Parathyroid adenoma (tissue), 2 donors: ENCODE measurements at regions not wholly inside any gene's neighbourhood (a gene's known extent, or its start where the extent isn't known, plus 50 kb on each side); places are given as distances from the start of the nearest gene placed in this dataset.

Experiments
- H2AFZ ChIP-seq: fragments of 300-600 bp; sonication (generic); one replicate; pipeline ENCODE4 v1.7.0; 2017; ENCODE audit warnings: antibody characterized with exemption, mild to moderate bottlenecking
- H3K27ac ChIP-seq: fragments of 300-600 bp; sonication (generic); one replicate; pipeline ENCODE4 v1.7.0; 2017
- H3K27me3 ChIP-seq: fragments of 300-600 bp; sonication (generic); one replicate; pipeline ENCODE4 v1.7.0; 2017; ENCODE audit warnings: low read length; ENCODE audit not compliant: control insufficient read depth, insufficient read depth
- H3K36me3 ChIP-seq: fragments of 300-600 bp; sonication (generic); one replicate; pipeline ENCODE4 v1.7.0; 2017; ENCODE audit warnings: low read length; ENCODE audit not compliant: control insufficient read depth, insufficient read depth
- H3K4me1 ChIP-seq: fragments of 300-600 bp; sonication (generic); one replicate; pipeline ENCODE4 v1.7.0; 2017; ENCODE audit warnings: control low read depth
- H3K4me2 ChIP-seq: fragments of 300-600 bp; sonication (generic); one replicate; pipeline ENCODE4 v1.7.0; 2017; ENCODE audit warnings: low read length
- H3K4me3 ChIP-seq: fragments of 300-600 bp; sonication (generic); one replicate; pipeline ENCODE4 v1.7.0; 2017; ENCODE audit warnings: low read depth, low read length
- H3K79me2 ChIP-seq: fragments of 300-600 bp; sonication (generic); one replicate; pipeline ENCODE4 v1.7.0; 2017; ENCODE audit warnings: control low read depth
- H3K9ac ChIP-seq: fragments of 300-600 bp; sonication (generic); one replicate; pipeline ENCODE4 v1.7.0; 2017; ENCODE audit warnings: mild to moderate bottlenecking
- H3K9me3 ChIP-seq: fragments of 300-600 bp; sonication (generic); one replicate; pipeline ENCODE4 v1.7.0; 2017; ENCODE audit warnings: low read length; ENCODE audit not compliant: control insufficient read depth
- TF ChIP-seq, protein P1 (sequence below): fragments of 300-600 bp; sonication (generic); IDR thresholded peaks from one replicate; pipeline ENCODE4 v1.7.0; 2017; ENCODE audit warnings: antibody characterized with exemption, mild to moderate bottlenecking
- donor health status: primary hyperparathyroidism.

DNA sequence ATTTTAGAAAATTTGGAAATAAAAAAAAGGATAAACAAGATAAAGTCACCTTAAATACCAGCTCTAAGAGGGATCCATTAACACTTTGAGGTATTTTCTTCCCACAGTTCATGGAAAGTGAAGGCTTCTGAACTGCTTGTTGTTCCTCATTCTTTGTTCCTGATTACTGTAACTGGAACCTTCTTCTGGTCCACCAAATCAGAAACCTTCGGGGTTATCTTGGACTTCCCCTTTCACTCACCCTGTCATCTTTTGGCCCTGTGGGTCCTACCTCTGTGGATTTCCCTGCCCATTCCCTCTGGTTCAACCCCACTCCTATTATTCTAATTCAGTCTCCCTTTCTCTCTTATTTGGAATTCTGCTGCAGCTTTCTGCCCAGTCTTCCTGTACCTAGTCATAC is 116.5 kb upstream of the PRPS1L1 start:
- Histone ChIP-seq H3K4me3 (no peak overlapping the region), H2AFZ (no peak overlapping the region), H3K36me3 (no peaks in the 10 kb centered on the region), H3K4me2 (no peak overlapping the region), H3K79me2 (no peaks in the 10 kb centered on the region), H3K9ac (no peak overlapping the region), H3K4me1 (no peaks in the 10 kb centered on the region), H3K27me3 (no peaks in the 10 kb centered on the region), H3K9me3 (no peaks in the 10 kb centered on the region), H3K27ac (no peak overlapping the region)
- TF ChIP-seq, protein P1, sequence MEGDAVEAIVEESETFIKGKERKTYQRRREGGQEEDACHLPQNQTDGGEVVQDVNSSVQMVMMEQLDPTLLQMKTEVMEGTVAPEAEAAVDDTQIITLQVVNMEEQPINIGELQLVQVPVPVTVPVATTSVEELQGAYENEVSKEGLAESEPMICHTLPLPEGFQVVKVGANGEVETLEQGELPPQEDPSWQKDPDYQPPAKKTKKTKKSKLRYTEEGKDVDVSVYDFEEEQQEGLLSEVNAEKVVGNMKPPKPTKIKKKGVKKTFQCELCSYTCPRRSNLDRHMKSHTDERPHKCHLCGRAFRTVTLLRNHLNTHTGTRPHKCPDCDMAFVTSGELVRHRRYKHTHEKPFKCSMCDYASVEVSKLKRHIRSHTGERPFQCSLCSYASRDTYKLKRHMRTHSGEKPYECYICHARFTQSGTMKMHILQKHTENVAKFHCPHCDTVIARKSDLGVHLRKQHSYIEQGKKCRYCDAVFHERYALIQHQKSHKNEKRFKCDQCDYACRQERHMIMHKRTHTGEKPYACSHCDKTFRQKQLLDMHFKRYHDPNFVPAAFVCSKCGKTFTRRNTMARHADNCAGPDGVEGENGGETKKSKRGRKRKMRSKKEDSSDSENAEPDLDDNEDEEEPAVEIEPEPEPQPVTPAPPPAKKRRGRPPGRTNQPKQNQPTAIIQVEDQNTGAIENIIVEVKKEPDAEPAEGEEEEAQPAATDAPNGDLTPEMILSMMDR: no peak

DNA sequence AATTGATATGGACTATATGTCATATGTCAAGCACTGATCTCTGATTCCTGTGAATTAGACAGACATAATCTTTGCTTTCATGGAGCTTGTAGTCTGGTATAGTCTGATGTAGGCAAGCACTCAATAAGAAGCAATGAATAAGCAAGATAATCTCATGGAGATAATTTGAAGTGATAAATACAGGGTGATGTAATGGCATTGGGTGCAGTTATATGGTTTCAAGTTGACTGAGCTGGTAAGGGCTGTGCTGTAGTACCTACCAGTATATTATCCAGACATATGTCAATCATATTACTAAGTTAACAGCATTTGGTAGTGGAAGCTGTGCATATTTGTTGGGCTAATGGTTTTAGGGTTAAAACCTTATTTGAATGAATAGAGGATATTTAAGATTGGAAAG is 117.5 kb upstream of the PRPS1L1 start:
- no peak overlapping the region for H2AFZ ChIP-seq
- H3K9me3 ChIP-seq: no peaks in the 10 kb centered on the region
- no peaks in the 10 kb centered on the region for H3K4me1 ChIP-seq
- no peak overlapping the region for H3K4me3 ChIP-seq
- no peaks in the 10 kb centered on the region for H3K27me3 ChIP-seq
- H3K36me3 ChIP-seq: no peaks in the 10 kb centered on the region
- H3K9ac ChIP-seq: no peak overlapping the region
- no peaks in the 10 kb centered on the region for H3K79me2 ChIP-seq
- TF ChIP-seq, protein P1: no peak
- no peak overlapping the region for H3K27ac ChIP-seq
- H3K4me2 ChIP-seq: no peak overlapping the region

DNA sequence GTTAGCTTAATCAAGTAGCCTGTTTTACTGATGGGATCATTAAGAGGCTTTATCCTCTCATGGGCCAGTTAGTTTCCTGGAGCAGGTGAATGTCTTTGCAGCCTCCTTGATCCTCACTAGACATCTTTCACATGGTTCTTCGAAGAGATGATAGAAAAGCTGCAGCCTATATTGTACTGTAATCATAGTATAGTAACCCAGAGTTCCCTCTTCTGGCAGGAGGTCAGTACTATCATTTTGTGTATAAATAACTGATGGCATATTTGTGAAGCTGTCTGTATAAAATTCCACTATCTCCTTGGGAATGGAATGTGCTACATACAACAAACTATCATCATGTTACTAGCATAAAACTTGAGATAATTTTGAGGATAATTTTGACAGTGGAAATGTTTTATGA is 123.8 kb upstream of the PRPS1L1 start:
- H3K27me3 ChIP-seq: no peaks in the 10 kb centered on the region
- H3K79me2 ChIP-seq: no peaks in the 10 kb centered on the region
- H3K4me2 ChIP-seq: no peak overlapping the region
- no peak overlapping the region for H3K27ac ChIP-seq
- H2AFZ ChIP-seq: no peak overlapping the region
- no peaks in the 10 kb centered on the region for H3K4me1 ChIP-seq
- H3K36me3 ChIP-seq: no peaks in the 10 kb centered on the region
- no peaks in the 10 kb centered on the region for H3K9me3 ChIP-seq
- TF ChIP-seq, protein P1: no peak
- H3K9ac ChIP-seq: no peak overlapping the region
- H3K4me3 ChIP-seq: no peak overlapping the region

DNA sequence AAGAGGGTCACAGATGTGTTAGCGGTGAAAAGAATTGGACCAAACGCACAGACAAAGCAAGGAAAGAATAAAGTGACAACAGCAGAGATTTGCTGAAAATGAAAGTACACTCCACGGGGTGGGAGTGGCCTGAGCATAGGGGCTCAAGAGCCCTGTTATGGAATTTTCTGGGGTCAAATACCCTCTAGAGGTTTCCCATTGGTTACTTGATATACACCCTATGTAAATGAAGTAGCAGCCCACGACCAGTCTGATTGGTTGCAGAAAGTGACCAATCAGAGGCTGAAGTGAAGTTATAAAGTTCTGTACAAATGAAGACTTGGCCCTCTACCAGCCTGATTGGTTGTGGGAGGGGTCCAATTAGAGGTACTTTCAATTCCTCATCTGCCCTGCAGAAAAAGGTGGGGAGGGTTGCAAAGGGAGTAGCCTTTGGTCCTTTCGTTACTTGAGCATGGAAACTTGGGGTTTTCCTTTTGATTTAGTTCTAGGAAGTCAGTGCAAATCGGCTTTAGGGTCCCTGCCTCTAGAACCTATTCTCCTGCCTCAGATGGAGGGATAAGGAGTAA is 125.6 kb upstream of the PRPS1L1 start:
- H3K27me3 ChIP-seq: no peaks in the 10 kb centered on the region
- H3K9ac ChIP-seq: no peak overlapping the region
- no peaks in the 10 kb centered on the region for H3K9me3 ChIP-seq
- H3K79me2 ChIP-seq: no peaks in the 10 kb centered on the region
- H3K4me2 ChIP-seq: no peak overlapping the region
- no peaks in the 10 kb centered on the region for H3K4me1 ChIP-seq
- H3K36me3 ChIP-seq: no peaks in the 10 kb centered on the region
- no peak overlapping the region for H2AFZ ChIP-seq
- TF ChIP-seq, protein P1: no peak
- H3K4me3 ChIP-seq: no peak overlapping the region
- H3K27ac ChIP-seq: no peak overlapping the region

DNA sequence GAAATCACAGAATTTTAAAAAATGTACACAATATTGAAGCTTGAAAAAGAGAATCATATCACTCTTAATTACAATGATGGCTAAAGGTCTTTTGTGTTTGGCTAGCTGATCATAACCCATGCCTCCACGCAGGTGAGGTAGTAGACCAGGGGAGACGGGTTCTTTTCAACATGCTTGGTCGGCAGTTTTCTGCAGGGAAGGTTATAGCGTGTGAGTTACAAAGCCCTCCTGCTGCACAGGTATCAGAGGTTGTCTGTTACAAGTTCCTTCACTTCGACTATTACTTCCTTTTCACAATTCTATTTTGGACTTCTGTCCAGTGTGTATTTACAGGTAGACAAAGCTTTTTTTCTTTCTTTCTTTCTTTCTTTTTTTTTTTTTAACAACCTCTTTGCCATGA is 127.1 kb upstream of the PRPS1L1 start:
- Histone ChIP-seq H3K4me1 (no peaks in the 10 kb centered on the region), H3K27me3 (no peaks in the 10 kb centered on the region), H3K9me3 (no peaks in the 10 kb centered on the region), H3K9ac (no peak overlapping the region), H3K4me2 (no peak overlapping the region), H2AFZ (no peak overlapping the region), H3K36me3 (no peaks in the 10 kb centered on the region), H3K4me3 (no peak overlapping the region), H3K79me2 (no peaks in the 10 kb centered on the region), H3K27ac (no peak overlapping the region)
- TF ChIP-seq, protein P1: no peak
